NCI-H524 treated with DMSO at 0.1 percent for 48 hours (cell line): ENCODE measurements at regions not wholly inside any gene's neighbourhood (a gene's known extent, or its start where the extent isn't known, plus 50 kb on each side); places are given as distances from the start of the nearest gene placed in this dataset.

Source experiments
- DNase-seq: peaks from one replicate; lab custom pipeline; 2025; lab: John Stamatoyannopoulos, UW

- no peak for DNase-seq
These were observed 314.3 kb upstream of the OR4E1 start for GRCh38 chr14:21987937-21988336.

GRCh38 chr14:21985081-21985480 lies 311.5 kb upstream of the OR4E1 start:
- no peak for DNase-seq

GRCh38 chr14:21978999-21979314 lies 305.3 kb upstream of the OR4E1 start:
- no peak for DNase-seq

DNA sequence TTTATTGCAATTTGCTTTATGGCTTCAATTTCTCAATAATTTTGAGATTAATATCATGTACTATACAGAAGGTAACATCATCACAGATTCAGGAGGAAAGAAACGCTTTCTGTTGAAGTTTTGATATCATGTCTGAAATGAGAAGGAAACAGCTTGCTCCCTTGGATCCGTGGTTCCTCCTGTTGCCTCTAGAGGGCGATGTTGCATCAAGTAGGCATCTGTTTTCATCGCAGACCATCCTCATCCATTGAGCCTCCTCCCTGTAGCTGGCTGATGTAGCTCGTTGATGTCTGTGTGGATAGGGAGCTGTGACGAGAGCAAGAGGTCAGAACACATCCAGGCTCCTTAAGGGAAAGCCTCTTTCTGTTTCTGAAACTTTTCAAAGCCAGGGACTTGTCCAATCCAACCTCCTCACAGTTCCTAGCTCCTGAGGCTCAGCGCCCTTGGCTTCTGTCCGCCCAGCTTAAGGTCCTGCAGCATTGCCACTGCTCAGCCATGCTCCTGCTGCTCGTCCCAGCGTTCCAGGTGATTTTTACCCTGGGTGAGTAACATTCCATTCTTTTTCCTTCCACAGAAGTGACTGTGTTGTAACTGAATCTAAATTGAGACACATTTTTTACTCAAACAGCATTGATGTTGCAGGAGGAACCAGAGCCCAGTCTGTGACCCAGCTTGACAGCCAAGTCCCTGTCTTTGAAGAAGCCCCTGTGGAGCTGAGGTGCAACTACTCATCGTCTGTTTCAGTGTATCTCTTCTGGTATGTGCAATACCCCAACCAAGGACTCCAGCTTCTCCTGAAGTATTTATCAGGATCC lies 304.8 kb upstream of the OR4E1 start:
- no peak for DNase-seq

- DNase-seq = no peak
These were observed 301.1 kb upstream of the OR4E1 start for GRCh38 chr14:21974741-21975140.

DNA sequence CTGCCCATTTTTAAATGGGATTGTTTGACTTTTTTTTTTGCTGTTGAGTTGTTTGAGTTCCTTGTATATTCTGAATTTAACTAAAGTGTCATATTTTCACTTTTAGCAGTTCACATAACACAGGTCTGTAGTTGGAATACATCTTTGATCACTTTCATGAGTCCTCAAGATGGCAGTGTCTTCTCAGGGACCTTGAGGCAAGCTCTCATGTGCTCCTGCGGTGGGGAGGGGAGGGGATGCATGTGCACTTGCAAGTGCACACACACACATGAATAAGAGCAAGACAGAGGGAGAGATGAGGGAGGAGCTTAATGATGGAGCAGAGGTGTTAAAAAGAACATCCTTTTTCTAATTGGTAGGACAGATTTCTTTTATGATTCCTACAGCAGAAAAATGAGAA lies 291.4 kb upstream of the OR4E1 start:
- no peak for DNase-seq

GRCh38 chr14:21964180-21964579 lies 290.6 kb upstream of the OR4E1 start:
- no peak for DNase-seq

- no peak for DNase-seq
These were observed 287.0 kb upstream of the OR4E1 start for GRCh38 chr14:21960636-21961035.

- no peak for DNase-seq
These were observed 268.3 kb upstream of the OR4E1 start for GRCh38 chr14:21941885-21942284.

DNA sequence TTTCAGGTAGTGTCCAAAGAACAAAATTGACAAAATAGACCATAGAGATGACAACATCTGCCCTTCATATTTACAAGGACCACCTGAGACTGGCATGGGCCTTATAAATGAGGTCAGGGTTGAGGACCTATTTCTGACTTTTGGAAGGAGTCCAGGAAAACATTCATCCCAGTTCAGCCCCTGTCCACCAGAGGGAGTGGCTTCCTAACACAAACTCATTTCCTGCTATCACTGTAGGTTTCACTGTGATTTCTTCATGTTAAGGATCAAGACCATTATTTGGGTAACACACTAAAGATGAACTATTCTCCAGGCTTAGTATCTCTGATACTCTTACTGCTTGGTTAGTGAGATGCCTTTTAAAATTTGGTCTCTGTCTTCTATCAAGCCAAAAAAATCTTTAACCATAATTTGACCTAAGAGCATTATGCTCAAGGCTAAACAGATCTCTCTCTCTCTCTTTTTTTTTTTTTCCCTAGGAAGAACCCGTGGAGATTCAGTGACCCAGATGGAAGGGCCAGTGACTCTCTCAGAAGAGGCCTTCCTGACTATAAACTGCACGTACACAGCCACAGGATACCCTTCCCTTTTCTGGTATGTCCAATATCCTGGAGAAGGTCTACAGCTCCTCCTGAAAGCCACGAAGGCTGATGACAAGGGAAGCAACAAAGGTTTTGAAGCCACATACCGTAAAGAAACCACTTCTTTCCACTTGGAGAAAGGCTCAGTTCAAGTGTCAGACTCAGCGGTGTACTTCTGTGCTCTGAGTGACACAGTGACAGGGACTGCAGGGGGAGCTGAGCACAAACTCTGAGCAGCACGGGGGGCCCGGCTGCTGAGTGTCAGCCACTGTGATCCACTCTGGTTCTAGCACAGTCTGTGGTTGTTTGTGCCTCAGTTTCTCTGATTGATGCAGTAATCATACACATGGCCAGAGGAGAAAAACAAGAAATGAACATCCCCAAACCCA lies 267.6 kb upstream of the OR4E1 start:
- DNase-seq = no peak

- DNase-seq = no peak
These were observed 266.2 kb upstream of the OR4E1 start for GRCh38 chr14:21939836-21940235.

GRCh38 chr14:21937996-21938395 lies 264.4 kb upstream of the OR4E1 start:
- DNase-seq = no peak

DNA sequence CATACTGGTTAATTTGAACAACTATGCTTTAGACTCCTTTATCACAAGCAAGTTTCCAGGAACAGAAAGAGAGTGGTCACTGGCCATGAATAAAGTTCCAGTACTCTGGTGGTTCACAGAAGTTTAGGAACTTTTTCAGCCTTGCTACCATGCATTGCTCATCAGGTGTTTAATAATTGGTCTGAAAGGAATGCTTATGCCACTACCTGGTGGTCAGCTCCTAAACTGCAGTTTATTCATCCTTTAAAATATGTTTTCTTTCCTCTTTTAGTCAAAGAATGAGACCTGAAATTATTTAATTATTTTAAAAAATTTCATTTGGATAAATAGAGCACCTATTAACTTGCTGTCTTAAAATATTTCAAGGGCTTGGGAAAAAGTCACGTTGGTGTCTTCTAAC lies 260.1 kb upstream of the OR4E1 start:
- no peak for DNase-seq

DNA sequence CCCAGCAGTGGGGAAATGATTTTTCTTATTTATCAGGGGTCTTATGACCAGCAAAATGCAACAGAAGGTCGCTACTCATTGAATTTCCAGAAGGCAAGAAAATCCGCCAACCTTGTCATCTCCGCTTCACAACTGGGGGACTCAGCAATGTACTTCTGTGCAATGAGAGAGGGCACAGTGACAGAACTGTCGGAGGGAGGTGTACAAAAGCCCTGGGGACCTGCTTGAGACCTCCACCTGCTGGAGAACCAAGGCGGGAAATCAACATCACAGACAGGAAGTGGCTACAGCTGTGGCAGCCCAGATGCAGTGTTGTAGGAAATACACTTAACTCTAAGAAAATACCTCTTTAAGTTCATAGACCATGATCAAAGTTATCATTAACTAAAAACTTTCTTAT lies 250.9 kb upstream of the OR4E1 start:
- no peak for DNase-seq

DNA sequence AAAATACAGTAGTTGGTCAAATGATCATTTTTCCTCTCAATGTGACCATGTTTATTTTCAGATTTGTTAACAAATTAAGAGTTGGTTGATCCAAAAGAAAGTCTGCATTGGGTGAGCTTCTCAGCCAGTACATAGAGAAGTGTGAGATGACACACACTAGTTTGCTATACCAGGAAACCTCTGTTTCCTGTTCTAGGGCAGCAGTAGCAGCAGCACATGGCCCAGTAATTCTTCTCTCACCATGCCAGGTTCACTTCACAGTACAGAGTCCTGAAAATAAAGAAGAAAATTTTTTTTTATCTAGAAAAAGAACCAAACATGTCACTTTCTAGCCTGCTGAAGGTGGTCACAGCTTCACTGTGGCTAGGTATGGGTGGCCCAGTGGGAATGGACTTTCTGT lies 250.2 kb upstream of the OR4E1 start:
- DNase-seq = no peak

- DNase-seq = no peak
These were observed 247.8 kb upstream of the OR4E1 start for GRCh38 chr14:21921453-21921852.

DNA sequence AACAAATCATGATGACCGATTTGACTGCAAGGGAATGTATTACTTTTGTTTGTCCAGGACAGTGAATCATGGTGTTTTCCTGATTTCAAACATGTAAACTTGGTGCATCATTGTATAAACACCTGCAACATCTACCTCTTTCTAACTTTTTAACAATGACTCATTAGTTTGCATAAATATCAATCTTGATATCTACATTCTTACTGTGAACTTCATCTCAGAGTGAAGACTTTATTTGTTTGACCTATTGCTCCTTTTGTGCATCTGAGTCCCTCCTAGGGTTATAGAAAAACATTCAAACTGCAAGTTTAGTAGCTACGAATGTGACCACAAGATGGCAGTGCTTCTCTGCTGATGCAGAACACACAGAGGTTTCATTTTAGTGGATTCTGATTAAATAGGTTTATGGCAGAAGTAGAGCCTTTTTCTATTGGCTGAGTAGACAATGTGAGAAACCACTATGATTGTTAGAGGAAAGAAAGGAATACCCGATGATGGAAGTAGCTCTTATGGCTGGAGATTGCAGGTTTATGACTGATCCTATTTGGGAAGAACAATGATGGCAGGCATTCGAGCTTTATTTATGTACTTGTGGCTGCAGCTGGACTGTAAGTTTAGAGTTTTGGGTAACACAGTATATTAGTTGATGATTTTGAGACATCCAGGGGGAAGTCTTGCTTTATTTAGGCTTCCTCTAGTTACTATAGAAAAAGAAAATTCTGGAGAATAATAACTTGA lies 244.2 kb upstream of the OR4E1 start:
- no peak for DNase-seq

GRCh38 chr14:21915826-21916225 lies 242.2 kb upstream of the OR4E1 start:
- DNase-seq = no peak

GRCh38 chr14:21913759-21914158 lies 240.1 kb upstream of the OR4E1 start:
- DNase-seq = no peak

- no peak for DNase-seq
These were observed 238.7 kb upstream of the OR4E1 start for GRCh38 chr14:21912367-21912766.

DNA sequence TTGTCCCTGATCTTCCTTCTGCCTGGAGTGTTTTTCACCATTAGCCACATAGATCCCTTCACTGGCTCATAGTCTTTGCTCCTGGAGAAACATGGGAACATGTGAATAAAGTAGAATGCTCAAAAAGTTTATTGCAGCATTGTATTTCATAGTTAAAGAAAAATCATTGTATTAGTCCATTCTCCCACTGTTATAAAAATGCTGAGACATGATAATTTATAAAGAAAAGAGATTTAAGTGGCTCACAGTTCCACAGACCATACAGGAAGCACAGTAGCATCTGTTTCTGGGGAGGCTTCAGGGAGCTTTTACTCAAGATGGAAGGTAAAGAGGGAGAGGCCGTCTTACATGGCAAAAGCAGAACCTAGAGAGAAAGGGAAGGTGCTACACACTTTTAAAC lies 238.3 kb upstream of the OR4E1 start:
- DNase-seq = no peak

DNA sequence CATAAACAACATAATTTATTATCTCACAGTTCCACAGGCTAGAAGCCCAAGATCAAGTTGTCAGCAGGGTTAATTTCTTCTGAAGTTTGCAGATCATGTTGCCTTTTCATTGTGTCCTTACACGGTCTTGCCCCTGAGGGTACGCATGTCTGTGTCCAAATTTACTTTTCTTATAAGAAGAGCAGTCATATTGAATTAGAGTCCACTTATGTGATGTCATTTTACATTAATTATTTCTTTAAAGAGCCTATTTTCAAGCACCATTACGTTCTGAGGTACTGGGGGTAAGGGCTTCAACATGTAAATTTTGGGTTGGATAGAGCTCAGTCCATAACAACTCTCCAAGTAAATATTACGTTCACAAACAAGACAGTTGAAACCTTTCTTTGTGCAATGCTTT lies 236.6 kb upstream of the OR4E1 start:
- DNase-seq = no peak
